ENCODE measurements at regions not wholly inside any gene's neighbourhood (a gene's known extent, or its start where the extent isn't known, plus 50 kb on each side); places are given as distances from the start of the nearest gene placed in this dataset.

GRCh38 chr1:181142096-181142958 is 53.8 kb downstream of the IER5 start:
- DNase-seq, result peak; percentile 90

DNA sequence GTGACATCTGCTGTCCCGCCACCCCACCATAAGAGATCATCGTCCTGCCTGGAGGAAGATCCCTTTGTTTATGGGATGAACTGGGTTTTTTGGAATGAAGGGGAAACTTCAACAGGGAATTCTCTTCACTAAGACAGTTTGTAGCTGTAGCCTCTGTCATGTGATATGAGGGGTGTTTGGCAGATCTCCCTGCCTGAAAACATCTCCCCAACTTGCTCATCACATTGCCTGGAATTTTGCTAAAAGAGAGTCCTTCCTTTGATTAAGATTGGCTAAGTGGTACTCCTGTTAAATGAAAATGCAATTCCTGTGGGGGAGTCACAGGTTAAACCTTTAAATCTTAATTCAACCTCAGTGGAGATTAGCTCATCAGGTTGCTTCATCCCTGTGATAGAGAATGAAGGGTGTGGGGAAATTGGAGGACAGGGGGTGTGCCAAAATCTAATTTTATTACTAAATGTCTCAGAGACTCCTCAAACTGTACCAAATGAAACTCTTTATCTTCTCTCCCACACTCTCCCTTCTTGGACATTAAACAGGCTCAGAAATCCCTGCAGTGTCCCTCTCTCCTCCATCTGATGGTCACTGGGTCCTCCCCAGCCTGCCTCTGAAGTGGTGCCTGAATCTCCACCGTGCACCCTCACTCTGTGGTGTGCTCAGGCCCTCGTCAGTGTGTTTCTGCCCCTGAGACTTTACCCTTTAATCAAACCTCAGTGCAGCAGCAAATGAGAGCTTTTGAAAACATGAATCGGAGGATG is 54.8 kb downstream of the IER5 start:
- no peak for DNase-seq

- no peak for DNase-seq
These were observed 55.7 kb downstream of the IER5 start for GRCh38 chr1:181144238-181144637.

DNA sequence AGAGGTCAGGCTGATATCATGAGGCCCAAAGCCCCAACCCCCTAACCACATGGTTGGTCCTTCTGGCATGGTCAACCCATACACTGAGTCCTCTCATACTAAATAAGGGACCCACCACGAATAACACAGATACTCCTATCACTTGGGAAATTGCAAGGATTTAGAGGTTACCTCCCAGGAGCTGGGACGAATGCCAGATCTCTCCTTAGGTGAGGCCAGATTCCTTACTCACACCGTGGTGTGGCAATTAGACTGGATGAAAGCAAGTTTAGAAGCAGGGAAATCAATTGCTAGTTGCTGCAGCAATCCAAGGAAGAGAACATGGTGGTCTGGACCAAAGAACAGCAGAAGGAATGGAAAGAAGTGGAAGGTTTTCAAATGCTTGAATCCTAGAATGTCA is 60.1 kb downstream of the IER5 start:
- no peak for DNase-seq

- DNase-seq, result peak; percentile 66
These were observed 61.0 kb downstream of the IER5 start for GRCh38 chr1:181149326-181150125.

- DNase-seq, result no peak
These were observed 61.8 kb downstream of the IER5 start for GRCh38 chr1:181150273-181150672.

- DNase-seq, result no peak
These were observed 62.3 kb downstream of the IER5 start for GRCh38 chr1:181150842-181151241.

GRCh38 chr1:181151378-181152326 is 63.2 kb downstream of the IER5 start:
- DNase-seq, result no peak

DNA sequence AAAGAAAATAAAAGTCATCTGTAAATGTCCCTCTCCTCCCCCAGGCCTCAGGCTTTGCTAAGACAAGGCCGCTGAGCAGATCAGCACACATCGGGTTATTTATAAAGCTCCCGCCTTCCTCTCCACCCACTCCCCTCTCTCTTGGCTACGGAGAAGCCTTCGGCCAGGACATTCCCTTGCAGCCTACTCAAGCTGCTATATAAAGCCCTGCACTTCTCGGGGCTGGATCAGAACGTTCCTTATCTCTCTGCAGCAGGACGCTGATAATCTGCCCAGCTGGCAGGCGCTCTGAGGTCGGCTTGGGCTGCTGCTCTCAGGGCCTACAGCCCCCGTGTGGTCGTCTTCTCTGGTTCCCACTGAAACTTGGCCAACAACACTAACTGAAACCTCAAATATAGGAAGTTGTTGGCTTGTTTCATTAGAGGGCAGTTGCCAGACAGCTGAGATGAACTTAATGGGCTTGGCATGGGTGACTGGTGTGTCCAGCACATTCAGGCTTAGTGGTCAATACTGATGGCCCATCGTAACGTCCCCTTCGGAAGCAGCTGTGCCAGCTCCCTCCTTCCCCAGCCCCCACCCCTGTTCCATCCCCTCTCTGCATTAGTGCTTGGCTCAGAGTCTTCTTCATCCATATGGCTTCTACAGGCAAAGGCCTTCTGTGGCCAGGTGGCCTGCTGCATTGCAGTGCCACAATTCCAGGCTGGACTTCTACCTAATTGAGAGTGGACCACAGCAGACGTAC is 64.6 kb downstream of the IER5 start:
- DNase-seq, result no peak

DNA sequence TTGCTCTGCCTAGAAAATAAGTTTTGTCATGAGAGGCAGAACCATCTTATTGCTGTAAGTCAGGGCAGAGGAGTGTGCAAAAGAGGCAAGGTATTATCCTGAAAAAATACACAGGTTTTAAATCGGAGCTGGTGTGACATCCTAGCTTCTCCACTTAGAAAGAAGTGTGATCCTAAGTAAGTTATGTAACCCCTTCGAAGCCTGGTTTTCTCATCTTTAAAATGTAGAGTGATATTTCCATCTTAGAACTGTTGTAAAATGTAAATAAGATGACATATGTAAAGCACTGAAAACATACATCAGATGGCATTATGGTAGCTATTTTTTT is 65.1 kb downstream of the IER5 start:
- no peak for DNase-seq

DNA sequence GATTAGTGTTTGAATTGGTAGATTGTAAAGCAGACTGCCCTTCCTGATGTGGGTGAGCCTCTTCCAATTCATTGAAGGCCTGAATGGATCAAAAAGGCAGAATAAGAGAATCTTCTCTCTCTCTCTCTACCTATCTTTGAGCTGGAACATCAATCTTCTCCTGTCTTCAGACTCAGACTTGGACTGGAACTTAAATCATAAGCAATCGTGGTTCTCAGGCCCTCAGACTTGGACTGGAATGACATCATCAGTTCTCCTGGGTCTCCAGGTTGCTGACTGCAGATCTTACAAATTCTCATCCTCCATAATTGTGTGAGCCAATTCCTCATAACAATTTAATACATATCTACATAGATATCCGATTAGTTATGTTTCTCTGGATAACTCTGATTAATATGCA is 66.8 kb downstream of the IER5 start:
- DNase-seq, result no peak

GRCh38 chr1:181159451-181160140 is 71.1 kb downstream of the IER5 start:
- peak; percentile 59 for DNase-seq

DNA sequence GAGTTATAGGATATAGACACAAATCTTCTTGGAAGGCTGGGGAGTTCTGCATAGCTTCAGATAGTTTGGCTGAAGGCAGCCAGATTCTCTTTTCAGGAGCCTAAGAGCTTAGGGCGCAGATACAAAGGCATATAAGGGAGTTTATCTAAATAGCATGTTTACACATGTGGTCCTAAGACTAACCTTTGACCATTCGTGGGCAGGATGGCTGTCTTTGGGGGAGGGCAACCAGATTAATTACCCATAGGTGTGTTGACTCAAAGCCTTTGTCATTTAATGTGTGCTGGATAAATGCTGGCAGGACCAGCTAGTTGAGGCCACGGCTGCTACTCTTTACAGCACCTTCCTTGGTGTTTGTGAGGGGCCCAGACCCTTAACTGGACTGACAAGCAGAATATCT is 71.8 kb downstream of the IER5 start:
- no peak for DNase-seq

GRCh38 chr1:181160998-181161870 is 72.7 kb downstream of the IER5 start:
- no peak for DNase-seq

- no peak for DNase-seq
These were observed 75.2 kb downstream of the IER5 start for GRCh38 chr1:181163662-181164061.

DNA sequence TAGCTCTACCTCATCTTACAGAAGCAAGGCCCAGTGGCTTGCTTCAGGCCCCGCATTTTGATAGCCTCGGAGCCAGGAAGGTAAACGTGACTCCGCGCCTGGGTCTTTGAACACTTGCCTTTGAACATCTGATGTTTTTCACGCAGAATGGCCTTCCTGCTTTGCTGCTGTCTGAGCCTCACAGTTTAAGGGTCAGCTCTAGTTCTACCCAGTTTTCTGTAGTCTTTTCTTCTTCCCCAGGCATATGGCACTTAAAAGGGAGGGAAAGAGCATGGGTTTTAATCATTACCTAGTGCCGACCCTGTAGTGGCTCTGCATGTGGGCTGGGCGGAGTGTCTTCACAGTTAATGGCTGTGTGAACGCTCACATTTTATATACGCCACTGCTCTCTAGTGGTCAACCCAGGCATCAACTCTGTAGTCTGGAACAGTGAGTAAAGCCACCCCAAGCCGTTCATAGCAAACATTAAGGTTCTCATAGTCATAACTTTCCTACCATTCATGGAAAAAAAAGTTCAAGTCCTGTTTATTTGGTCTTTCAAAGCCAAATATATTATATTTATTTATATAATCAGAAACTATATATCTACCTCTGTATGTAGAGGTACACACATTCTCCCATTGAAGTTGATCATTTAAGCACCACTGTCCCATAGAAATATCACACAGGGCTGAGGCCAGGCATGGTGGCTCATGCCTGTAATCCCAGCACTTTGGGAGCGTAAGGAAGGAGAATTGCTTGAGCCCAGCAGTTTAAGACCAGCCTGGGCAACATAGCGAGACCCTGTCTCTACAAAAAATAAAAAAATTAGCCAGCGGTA is 78.1 kb downstream of the IER5 start:
- DNase-seq, result peak; percentile 48

DNA sequence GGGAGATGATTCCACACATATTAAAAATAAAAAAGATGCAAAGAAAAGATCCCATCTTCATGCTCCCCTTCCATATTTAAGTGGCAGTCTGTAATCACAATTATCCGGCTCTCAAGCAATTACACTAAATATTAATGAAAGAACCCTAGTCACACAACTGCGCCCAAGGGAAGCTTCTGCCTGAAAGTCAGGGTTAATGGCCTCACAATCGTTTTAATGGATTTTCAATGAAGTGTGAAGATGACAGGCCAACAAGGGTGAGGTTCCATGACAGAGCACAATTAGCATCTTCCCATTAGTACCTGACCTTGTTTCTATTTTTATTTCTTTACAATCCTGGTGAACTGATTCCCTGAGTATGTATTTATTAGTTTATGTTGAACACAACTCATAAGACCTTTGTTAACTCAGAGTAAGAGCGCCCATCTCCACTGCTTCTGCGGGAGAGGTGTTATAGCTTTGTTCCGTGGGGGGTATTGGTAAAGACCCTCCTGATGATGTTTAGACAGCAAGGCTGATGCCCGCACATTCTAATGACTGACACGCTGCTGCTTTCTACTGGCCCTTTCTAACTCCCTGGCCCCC is 80.9 kb downstream of the IER5 start:
- no peak for DNase-seq

GRCh38 chr1:181170194-181170593 is 81.7 kb downstream of the IER5 start:
- DNase-seq, result no peak

DNA sequence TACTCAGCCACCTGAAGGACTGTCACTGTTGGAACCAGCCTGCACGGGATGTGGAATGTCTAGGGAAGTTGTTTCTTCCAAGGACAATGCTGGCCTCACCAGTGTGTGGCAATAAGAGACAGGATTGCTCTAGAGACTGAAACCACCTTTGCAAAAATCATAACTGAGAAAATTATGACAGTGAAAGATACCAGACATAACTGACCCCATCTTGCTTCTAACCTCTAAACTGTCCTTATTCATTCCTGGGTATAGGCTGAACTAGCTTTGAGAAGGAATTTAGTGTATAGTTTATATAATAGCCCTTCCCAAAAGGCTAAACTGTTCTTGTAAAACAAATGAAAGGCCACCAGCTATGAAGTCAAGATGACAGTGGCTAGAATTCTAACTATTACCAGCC is 83.6 kb downstream of the IER5 start:
- no peak for DNase-seq
